ENCODE measurements at regions not wholly inside any gene's neighbourhood (a gene's known extent, or its start where the extent isn't known, plus 50 kb on each side); places are given as distances from the start of the nearest gene placed in this dataset.

GRCh38 chr13:70955887-70956286 is 847.6 kb upstream of the KLHL1 start:
- no peak for DNase-seq (ENCODE audit: low read depth)
- no peak overlapping the region for H3K4me3 ChIP-seq (ENCODE audit: low read depth, low read length)
- TF ChIP-seq, protein P1, sequence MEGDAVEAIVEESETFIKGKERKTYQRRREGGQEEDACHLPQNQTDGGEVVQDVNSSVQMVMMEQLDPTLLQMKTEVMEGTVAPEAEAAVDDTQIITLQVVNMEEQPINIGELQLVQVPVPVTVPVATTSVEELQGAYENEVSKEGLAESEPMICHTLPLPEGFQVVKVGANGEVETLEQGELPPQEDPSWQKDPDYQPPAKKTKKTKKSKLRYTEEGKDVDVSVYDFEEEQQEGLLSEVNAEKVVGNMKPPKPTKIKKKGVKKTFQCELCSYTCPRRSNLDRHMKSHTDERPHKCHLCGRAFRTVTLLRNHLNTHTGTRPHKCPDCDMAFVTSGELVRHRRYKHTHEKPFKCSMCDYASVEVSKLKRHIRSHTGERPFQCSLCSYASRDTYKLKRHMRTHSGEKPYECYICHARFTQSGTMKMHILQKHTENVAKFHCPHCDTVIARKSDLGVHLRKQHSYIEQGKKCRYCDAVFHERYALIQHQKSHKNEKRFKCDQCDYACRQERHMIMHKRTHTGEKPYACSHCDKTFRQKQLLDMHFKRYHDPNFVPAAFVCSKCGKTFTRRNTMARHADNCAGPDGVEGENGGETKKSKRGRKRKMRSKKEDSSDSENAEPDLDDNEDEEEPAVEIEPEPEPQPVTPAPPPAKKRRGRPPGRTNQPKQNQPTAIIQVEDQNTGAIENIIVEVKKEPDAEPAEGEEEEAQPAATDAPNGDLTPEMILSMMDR (IDR thresholded peaks at IDR 0.05; ENCODE audit: insufficient read depth, low read length) = no peak

- H3K4me3 ChIP-seq (ENCODE audit: low read depth, low read length) = no peak overlapping the region
- no peak for DNase-seq (ENCODE audit: low read depth)
- TF ChIP-seq, protein P1 (IDR thresholded peaks at IDR 0.05; ENCODE audit: insufficient read depth, low read length) = no peak
These were observed 842.4 kb upstream of the KLHL1 start for GRCh38 chr13:70950664-70951063.

GRCh38 chr13:70945506-70945905 is 837.3 kb upstream of the KLHL1 start:
- no peak for DNase-seq (ENCODE audit: low read depth)
- TF ChIP-seq, protein P1 (IDR thresholded peaks at IDR 0.05; ENCODE audit: insufficient read depth, low read length) = no peak
- no peak overlapping the region for H3K4me3 ChIP-seq (ENCODE audit: low read depth, low read length)

- H3K4me3 ChIP-seq (ENCODE audit: low read depth, low read length) = no peak overlapping the region
- TF ChIP-seq, protein P1 (IDR thresholded peaks at IDR 0.05; ENCODE audit: insufficient read depth, low read length) = no peak
- DNase-seq (ENCODE audit: low read depth) = no peak
These were observed 833.2 kb upstream of the KLHL1 start for GRCh38 chr13:70941454-70941853.

DNA sequence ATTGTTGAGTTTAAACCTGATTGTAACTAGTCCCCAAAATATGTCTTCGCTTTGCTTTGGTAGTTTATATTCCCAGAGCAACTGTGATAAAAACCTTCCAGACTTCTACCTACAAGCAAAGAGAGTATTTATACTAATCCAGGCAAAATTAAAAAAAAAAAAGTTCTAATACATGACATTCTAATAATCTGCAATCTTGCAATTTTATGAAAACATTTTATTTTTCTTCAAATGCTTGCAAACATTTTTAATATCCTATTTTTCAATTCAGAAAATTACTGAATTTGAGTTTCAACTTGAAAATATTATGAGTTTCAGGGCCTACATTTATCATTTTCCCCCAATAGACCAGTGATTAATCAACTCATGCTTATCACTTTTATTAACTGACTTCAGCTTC is 830.2 kb upstream of the KLHL1 start:
- no peak for DNase-seq (ENCODE audit: low read depth)
- no peak overlapping the region for H3K4me3 ChIP-seq (ENCODE audit: low read depth, low read length)
- TF ChIP-seq, protein P1 (IDR thresholded peaks at IDR 0.05; ENCODE audit: insufficient read depth, low read length) = no peak

DNA sequence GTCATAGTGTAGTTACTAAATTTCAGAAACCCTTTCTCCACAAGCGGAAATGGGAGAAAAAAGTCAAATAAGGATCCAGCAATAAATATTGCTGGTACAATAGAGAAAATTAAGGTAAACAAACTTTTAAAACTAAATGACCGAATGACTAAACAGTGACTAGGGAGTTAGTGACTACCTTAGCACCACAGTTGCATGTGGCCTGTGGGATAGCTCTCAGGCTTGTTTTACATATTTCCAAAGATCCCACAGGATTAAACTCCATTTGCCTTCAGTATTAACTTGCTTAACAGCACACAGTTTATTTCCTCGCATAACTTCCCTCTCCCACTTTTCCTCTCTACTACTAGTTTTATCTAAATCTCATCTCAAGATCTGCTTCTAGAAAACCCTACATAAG is 824.3 kb upstream of the KLHL1 start:
- TF ChIP-seq, protein P1 (IDR thresholded peaks at IDR 0.05; ENCODE audit: insufficient read depth, low read length) = no peak
- DNase-seq (ENCODE audit: low read depth) = no peak
- H3K4me3 ChIP-seq (ENCODE audit: low read depth, low read length) = no peak overlapping the region

Data from fibroblast of the aortic adventitia (primary cell).